GM12891 (cell line): ENCODE measurements at regions not wholly inside any gene's neighbourhood (a gene's known extent, or its start where the extent isn't known, plus 50 kb on each side); places are given as distances from the start of the nearest gene placed in this dataset.

Source experiments
- POLR2A ChIP-seq: IDR thresholded peaks from 2 replicates; pipeline ENCODE4 v1.6.1; 2011; ENCODE audit warnings: low read depth, low read length, control low read depth
- POLR2AphosphoS5 ChIP-seq: IDR thresholded peaks from 2 replicates; pipeline ENCODE4 v1.6.1; 2011; ENCODE audit warnings: low read depth, low read length, control low read depth
- TAF1 ChIP-seq: IDR thresholded peaks from 2 replicates; pipeline ENCODE4 v1.6.1; 2011; ENCODE audit warnings: low read depth, low read length, control low read depth

DNA sequence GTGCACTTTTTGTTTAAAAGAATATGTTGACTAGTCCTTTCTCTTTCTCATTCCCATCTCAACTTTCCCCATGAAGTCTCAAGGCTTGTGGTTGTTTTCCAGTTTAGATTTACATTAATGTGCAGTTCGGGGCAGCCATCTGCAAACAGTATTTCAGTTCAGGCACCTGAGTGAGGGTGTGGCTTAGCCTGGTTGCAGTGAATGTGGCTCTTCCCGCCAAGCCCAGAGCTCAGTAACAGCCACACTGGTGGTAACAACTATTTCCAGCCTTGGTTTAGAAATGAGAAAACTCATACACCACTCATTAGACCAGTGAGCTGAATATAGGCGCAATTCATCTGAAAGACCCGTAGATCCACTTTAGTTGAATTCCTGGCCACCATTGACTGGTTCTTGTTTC, 394.3 kb downstream of the CMPK2 start:
- no peak for TF ChIP-seq TAF1
- TF ChIP-seq POLR2AphosphoS5 = no peak
- no peak for TF ChIP-seq POLR2A
